ENCODE measurements at regions not wholly inside any gene's neighbourhood (a gene's known extent, or its start where the extent isn't known, plus 50 kb on each side); places are given as distances from the start of the nearest gene placed in this dataset.

DNA sequence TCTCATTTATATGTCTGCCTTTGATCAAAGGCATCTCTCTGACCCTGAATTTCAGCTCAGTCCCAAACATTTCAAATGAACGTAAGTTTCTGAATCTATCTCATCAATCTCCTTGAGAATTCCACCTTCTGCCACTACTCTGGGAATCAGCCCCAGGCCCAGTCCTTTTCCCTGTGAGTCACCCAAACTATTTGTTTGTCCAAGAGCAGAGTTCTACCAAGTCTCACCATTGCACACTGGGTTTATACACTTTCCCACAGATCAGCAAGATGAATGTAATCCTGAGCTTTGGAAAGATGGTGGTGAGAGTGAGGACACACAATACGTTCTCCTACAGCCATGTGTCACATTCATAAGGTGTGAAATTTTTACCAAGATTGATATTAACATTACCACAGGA is 251.3 kb upstream of the VWC2 start:
- no peaks in the 10 kb centered on the region for H3K9me3 ChIP-seq (ENCODE audit: control insufficient read depth, low read length)
- no peak overlapping the region for H3K4me3 ChIP-seq (ENCODE audit: low read length)
- TF ChIP-seq, protein P1, sequence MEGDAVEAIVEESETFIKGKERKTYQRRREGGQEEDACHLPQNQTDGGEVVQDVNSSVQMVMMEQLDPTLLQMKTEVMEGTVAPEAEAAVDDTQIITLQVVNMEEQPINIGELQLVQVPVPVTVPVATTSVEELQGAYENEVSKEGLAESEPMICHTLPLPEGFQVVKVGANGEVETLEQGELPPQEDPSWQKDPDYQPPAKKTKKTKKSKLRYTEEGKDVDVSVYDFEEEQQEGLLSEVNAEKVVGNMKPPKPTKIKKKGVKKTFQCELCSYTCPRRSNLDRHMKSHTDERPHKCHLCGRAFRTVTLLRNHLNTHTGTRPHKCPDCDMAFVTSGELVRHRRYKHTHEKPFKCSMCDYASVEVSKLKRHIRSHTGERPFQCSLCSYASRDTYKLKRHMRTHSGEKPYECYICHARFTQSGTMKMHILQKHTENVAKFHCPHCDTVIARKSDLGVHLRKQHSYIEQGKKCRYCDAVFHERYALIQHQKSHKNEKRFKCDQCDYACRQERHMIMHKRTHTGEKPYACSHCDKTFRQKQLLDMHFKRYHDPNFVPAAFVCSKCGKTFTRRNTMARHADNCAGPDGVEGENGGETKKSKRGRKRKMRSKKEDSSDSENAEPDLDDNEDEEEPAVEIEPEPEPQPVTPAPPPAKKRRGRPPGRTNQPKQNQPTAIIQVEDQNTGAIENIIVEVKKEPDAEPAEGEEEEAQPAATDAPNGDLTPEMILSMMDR (conservative IDR thresholded peaks at IDR 0.05) = no peak
- DNase-seq = no peak
- no peaks in the 10 kb centered on the region for H3K27me3 Mint-ChIP-seq (ENCODE audit: insufficient read depth)
- H3K27ac ChIP-seq (ENCODE audit: low read depth, low read length) = no peak overlapping the region
- H3K27ac Mint-ChIP-seq = no peak overlapping the region
- no peaks in the 10 kb centered on the region for H3K9me3 Mint-ChIP-seq
- H3K27me3 ChIP-seq (ENCODE audit: control insufficient read depth, insufficient read depth, low read length, poor library complexity, severe bottlenecking) = no peaks in the 10 kb centered on the region
- 86 to 89% methylated on average over 1 to 2 of the region's 2 CpGs for WGBS, 2 experiments (ENCODE audit: insufficient coverage in 1 of 2, insufficient read length in 1 of 2)
- peaks cover 6% of the 10 kb centered on the region for H3K4me1 Mint-ChIP-seq
- no peak overlapping the region for H3K4me3 Mint-ChIP-seq
- H3K36me3 ChIP-seq (ENCODE audit: control insufficient read depth, insufficient read depth, low read length) = no peaks in the 10 kb centered on the region
- no peak overlapping the region for H3K9ac ChIP-seq (ENCODE audit: extremely low read depth, low read length, poor library complexity, severe bottlenecking)
- no peaks in the 10 kb centered on the region for H3K4me1 ChIP-seq (ENCODE audit: control insufficient read depth, insufficient read depth, low read length)
- H3K36me3 Mint-ChIP-seq (ENCODE audit: low read depth) = no peaks in the 10 kb centered on the region

DNA sequence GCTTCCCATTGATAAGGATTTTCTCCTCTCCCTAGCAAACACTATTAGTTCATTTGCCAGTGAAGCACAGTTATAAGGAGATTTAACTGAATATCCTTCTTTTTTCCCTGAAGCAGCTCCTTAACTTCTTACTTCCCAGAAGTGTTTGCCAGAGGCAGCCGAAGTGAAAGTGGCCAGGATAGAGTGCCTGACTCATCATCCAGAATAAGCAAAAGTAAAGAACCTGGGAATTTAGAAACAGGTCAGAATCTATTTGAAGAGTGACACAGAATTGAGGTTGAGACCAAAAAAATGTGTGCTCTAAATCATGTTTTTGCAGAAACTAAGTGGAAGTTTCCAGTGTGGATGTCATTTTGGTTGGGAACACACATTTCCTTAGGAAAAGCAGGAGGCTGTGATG is 249.6 kb upstream of the VWC2 start:
- H3K4me1 ChIP-seq (ENCODE audit: control insufficient read depth, insufficient read depth, low read length) = no peaks in the 10 kb centered on the region
- 95 to 100% methylated on average over 1 of the region's 1 CpG for WGBS, 2 experiments (ENCODE audit: insufficient coverage in 1 of 2, insufficient read length in 1 of 2)
- TF ChIP-seq, protein P1 (conservative IDR thresholded peaks at IDR 0.05) = no peak
- Mint-ChIP-seq H3K36me3 (ENCODE audit: low read depth) (no peaks in the 10 kb centered on the region), H3K9me3 (no peaks in the 10 kb centered on the region), H3K4me1 (peaks cover 10% of the 10 kb centered on the region), H3K27ac (no peak overlapping the region), H3K27me3 (ENCODE audit: insufficient read depth) (no peaks in the 10 kb centered on the region), H3K4me3 (no peak overlapping the region)
- no peaks in the 10 kb centered on the region for H3K36me3 ChIP-seq (ENCODE audit: control insufficient read depth, insufficient read depth, low read length)
- H3K9ac ChIP-seq (ENCODE audit: extremely low read depth, low read length, poor library complexity, severe bottlenecking) = no peak overlapping the region
- no peak overlapping the region for H3K4me3 ChIP-seq (ENCODE audit: low read length)
- H3K27me3 ChIP-seq (ENCODE audit: control insufficient read depth, insufficient read depth, low read length, poor library complexity, severe bottlenecking) = no peaks in the 10 kb centered on the region
- DNase-seq = no peak
- H3K27ac ChIP-seq (ENCODE audit: low read depth, low read length) = no peak overlapping the region
- H3K9me3 ChIP-seq (ENCODE audit: control insufficient read depth, low read length) = no peaks in the 10 kb centered on the region

DNA sequence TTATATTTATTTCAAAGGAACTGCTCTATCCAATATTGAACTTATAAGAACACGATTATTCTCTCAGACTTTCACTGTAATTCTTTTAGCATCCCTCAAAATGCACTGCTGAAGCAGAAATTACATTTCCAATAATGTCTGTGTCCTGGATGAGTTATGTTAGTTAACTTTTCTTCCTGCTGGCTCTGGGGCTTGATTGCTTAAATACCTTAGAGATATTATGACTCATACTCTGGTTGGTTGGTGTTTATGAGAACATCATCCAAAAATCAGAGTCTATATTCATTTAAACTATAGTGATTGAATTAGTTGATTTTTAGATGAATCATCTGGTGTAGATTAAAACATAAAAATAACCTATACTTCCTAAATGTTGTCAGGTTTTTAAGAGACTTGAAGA is 246.3 kb upstream of the VWC2 start:
- Mint-ChIP-seq H3K27ac (no peak overlapping the region), H3K9me3 (no peaks in the 10 kb centered on the region), H3K36me3 (ENCODE audit: low read depth) (no peaks in the 10 kb centered on the region), H3K4me1 (peaks cover 4% of the 10 kb centered on the region), H3K4me3 (no peak overlapping the region), H3K27me3 (ENCODE audit: insufficient read depth) (no peaks in the 10 kb centered on the region)
- H3K9ac ChIP-seq (ENCODE audit: extremely low read depth, low read length, poor library complexity, severe bottlenecking) = no peak overlapping the region
- H3K4me1 ChIP-seq (ENCODE audit: control insufficient read depth, insufficient read depth, low read length) = no peaks in the 10 kb centered on the region
- H3K9me3 ChIP-seq (ENCODE audit: control insufficient read depth, low read length) = no peaks in the 10 kb centered on the region
- H3K27ac ChIP-seq (ENCODE audit: low read depth, low read length) = no peak overlapping the region
- DNase-seq = no peak
- H3K4me3 ChIP-seq (ENCODE audit: low read length) = no peak overlapping the region
- TF ChIP-seq, protein P1 (conservative IDR thresholded peaks at IDR 0.05) = no peak
- H3K36me3 ChIP-seq (ENCODE audit: control insufficient read depth, insufficient read depth, low read length) = no peaks in the 10 kb centered on the region
- 95% methylated on average over 1 of the region's 1 CpG; no CpG with 5 or more reads in 1 of the 2 experiments for WGBS, 2 experiments (ENCODE audit: insufficient coverage in 1 of 2, insufficient read length in 1 of 2)
- H3K27me3 ChIP-seq (ENCODE audit: control insufficient read depth, insufficient read depth, low read length, poor library complexity, severe bottlenecking) = no peaks in the 10 kb centered on the region
